MM.1S (cell line): ENCODE measurements at regions not wholly inside any gene's neighbourhood (a gene's known extent, or its start where the extent isn't known, plus 50 kb on each side); places are given as distances from the start of the nearest gene placed in this dataset.

Source experiments
- CTCF ChIP-seq: fragments of 300-600 bp; sonication (generic); IDR thresholded peaks from 2 replicates; pipeline ENCODE4 v1.5.1; 2016; ENCODE audit warnings: antibody characterized with exemption, low read length, mixed read lengths
- EZH2 ChIP-seq: fragments of 300-600 bp; sonication (generic); optimal IDR thresholded peaks from 2 replicates; pipeline ENCODE3; 2017; ENCODE audit warnings: low read depth, mild to moderate bottlenecking, antibody characterized with exemption, low read length, mixed read lengths
- EZH2phosphoT487 ChIP-seq: fragments of 300-600 bp; sonication (generic); IDR thresholded peaks from 2 replicates; pipeline ENCODE4 v1.6.1; 2018; ENCODE audit warnings: antibody characterized with exemption, low read length

GRCh38 chr10:129059977-129060376 lies 407.1 kb upstream of the MGMT start:
- no peak for TF ChIP-seq CTCF
- TF ChIP-seq EZH2: no peak
- TF ChIP-seq EZH2phosphoT487: no peak
